ENCODE measurements at regions not wholly inside any gene's neighbourhood (a gene's known extent, or its start where the extent isn't known, plus 50 kb on each side); places are given as distances from the start of the nearest gene placed in this dataset.
"Not testable (repeated sequence)": the region's sequence is repeated elsewhere in the genome, so short reads cannot be mapped to it uniquely, and the experiment has no call there.

- H3K4me3 ChIP-seq (replicated peaks in 1 of 3; ENCODE audit: insufficient read depth in 1 of 3, low read depth in 2 of 3, low read length in 3 of 3); H3K9ac ChIP-seq (ENCODE audit: insufficient read depth, low read depth, low read length); H3K36me3 ChIP-seq (replicated peaks in 1 of 2; ENCODE audit: control insufficient read depth in 1 of 2, insufficient read depth in 2 of 2, low read length in 2 of 2); H3K9me3 ChIP-seq (ENCODE audit: low read length); ATAC-seq; H3K27ac ChIP-seq (ENCODE audit: extremely low read length, insufficient read depth, low read length); H3K4me1 ChIP-seq (ENCODE audit: insufficient read depth, low read length); DNase-seq (ENCODE audit: low spot score); H3K27me3 ChIP-seq (ENCODE audit: control insufficient read depth in 1 of 2, insufficient read depth in 2 of 2, low read length in 2 of 2); in situ Hi-C loops (cut with HindIII; ENCODE audit: extremely low pct_ligation_motif_present, low pct_unique_long_range_greater_than_20kb); CTCF ChIA-PET (ENCODE audit: low intra/inter-chr PET ratio, low total read pairs); POLR2A ChIA-PET; intact Hi-C loops (cut with micrococcal nuclease; ENCODE audit: unreplicated experiment); H4K20me1 ChIP-seq (ENCODE audit: insufficient read depth, low read length); H3K4me2 ChIP-seq (ENCODE audit: low read depth, low read length); BruUV-seq (replicated peaks); H2AFZ ChIP-seq (ENCODE audit: low read length); FAIRE-seq; H3K79me2 ChIP-seq (ENCODE audit: insufficient read depth, low read length): not testable (repeated sequence)
- WGBS (ENCODE audit: low lambda C conversion rate), result no CpG with 5 or more reads among the region's 1 CpG
Measured at GRCh38 chr1:120229835-120230234, 53.5 kb upstream of the SEC22B start.

Small RNA genes in the stretch of these regions (small RNA-seq; reads per million reads assigned to genes)
- 1.4 to 49.3 (median 21.5) reads per million in 3 experiments for gene RF00003 (ENCODE audit: insufficient read depth in 2 of 3, insufficient read length in 3 of 3, low read depth in 2 of 3, low replicate concordance in 1 of 3)

Measured in HepG2 (cell line).